ENCODE measurements at regions not wholly inside any gene's neighbourhood (a gene's known extent, or its start where the extent isn't known, plus 50 kb on each side); places are given as distances from the start of the nearest gene placed in this dataset.

GRCh38 chr5:124581738-124582560, 164.5 kb downstream of the ZNF608 start:
- no peak for DNase-seq

DNA sequence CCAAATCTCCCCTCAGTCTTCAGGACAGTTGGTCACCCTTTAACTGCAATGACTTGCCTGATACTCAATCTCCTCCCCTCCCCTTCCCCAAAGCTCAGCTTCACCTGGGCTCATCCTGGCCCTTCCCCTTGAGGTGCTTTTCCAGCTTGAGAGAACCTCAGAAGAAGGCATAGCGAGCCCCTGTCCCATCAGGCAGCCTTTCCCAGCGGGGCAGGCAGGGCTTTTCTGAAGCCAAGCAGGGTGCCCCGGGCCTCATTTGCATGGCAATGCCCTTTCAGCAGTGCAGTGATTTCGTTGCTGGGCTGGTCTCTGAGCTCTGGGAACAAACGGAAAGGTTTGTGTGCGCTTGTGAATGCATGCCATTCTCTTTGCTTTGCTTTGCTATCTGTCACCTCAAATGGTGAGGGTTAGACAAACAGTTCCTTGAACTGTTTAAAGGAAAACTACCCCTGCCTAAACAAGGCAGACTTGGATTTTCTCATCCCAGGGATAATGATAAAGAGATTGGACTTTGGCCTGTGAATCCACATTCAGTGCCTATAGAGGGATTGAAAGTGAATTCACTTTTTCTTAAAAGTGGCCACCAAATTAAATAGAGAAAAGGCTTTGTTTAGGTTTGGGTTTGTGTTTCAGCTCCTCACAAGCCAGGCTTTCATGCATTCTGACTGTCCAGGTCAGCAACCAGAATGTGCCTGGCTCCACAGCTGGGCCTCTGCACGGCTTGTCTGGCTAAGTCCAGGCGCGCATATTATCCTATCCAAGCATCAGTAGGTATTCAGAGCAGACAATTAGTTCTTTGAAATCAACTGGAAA, 165.3 kb downstream of the ZNF608 start:
- no peak for DNase-seq

DNA sequence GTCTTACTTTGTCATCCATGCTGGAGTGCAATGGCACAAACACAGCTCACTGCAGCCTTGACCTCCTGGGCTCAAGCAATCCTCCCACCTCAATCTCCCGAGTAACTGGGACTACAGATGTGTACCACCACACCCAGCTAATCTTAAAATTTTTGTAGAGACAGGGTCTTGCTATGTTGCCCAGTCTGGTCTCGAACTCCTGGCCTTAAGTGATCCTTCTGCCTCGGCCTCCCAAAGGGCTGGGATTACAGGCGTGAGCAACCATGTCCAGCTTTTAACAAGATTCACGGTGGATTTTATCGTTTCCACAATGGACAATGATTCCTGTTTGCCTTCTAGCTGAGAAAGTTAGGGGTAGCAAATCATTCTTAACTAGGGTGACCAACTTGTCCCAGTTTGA, 165.9 kb downstream of the ZNF608 start:
- no peak for DNase-seq

DNA sequence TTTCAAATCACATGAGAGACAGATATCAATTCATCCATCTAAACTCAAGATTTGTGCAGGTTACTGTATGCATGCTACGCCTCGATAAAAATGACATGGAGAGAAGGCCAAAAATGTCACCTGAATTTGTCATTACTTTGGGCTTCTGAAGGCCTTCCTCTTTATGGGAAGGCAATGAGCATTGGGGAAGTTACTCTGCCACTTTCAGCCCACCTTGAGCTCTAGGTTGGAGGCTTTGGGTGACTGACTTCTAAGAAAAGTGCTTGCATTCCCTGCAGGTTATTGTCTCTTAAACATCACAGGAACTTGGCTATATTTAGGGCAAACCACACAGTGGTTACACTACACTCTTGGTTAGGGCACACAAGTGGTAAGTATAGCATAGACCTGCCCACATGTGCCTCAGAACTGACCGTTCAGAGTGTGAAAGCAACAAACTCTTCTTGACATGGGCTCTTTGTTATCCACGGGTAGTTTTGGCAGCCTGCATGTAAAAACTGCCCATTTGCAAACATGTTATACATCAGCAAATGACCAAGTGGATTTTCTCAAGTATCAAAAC, 169.5 kb downstream of the ZNF608 start:
- DNase-seq: no peak

DNA sequence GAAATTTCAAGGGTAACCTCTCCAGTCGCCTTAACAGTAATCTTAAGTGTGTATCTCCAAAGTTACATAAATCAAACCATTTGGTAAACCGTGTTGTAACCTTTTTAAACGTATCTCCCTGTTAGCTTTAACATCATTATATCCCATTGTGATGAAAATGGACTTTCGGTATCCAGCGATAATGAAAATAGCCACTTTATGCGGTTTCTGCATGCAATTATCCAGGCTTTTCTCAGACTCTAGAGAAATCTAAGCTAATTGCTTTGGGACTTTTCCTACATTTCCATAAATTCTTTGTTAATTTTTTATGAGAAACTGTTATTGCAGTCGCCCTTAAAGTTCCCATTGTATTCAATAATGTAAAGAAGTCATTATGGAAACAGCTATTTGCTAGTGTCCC, 170.7 kb downstream of the ZNF608 start:
- no peak for DNase-seq

DNA sequence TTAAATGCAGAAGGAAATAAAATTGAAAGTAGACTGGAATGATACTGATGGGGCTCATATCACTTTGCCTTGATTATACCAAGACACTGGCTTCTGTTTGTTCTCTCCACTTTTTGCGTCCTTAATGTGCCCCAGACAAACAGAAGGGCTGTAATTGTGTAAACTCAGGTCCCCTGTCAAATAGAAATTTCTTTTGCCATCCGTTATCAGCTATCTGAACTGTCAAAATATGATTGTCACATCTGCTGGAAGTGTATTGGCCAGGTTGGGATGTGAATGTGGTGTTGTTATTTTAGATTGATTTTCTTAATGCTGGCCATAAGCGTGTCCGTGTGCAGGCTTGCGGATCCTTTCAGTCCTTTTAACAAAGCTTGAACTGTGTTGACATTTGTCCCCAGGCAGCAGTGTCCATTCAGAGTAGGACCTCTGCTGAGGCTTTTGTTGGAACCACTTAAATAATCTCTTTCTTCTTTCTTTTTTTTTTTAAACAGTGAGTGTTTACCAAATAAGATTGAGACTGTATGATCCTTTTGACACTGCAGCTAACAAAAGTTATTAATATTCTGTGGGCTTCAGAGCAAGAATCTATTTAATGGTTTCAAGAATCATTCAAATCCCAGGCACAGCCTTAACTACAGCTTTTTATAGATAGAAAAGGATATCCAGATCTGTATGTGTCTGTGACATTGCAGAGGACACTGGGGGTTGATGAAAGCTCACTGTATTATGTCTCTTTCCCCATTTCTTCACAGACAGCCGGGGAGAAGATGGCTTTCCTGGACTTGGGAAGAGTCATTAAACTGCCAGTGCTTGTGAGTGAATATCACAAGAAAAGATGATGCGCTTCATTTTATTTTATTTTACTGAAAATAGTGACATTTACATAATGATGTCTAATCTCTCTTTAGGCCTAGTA, 171.7 kb downstream of the ZNF608 start:
- no peak for DNase-seq

DNA sequence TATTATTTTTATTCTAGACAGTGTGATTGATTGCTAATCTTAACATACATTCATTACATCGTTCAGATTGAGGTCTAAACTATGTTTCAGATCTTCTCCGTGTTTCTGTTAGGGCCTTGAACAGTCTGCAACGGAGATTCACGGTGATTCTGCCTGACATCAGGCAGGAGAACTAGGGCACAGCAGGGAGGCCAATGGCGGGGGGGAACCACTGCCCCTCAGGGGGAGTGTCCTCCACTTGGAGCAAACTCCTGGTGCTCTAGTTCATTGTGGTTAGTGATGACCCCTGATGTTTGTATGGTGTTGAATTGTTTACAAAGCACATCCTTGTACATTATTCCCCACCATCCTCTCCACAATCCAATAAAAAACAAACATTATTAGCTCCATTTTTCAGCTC, 173.5 kb downstream of the ZNF608 start:
- DNase-seq: peak; percentile 54

- DNase-seq: peak; percentile 2
These were observed 176.0 kb downstream of the ZNF608 start for GRCh38 chr5:124570285-124571035.

- no peak for DNase-seq
These were observed 179.5 kb downstream of the ZNF608 start for GRCh38 chr5:124566875-124567450.

- DNase-seq: no peak
These were observed 185.0 kb downstream of the ZNF608 start for GRCh38 chr5:124561451-124561850.

- no peak for DNase-seq
These were observed 186.1 kb downstream of the ZNF608 start for GRCh38 chr5:124560370-124560769.

- no peak for DNase-seq
These were observed 188.7 kb downstream of the ZNF608 start for GRCh38 chr5:124557761-124558160.

- DNase-seq: no peak
These were observed 191.5 kb downstream of the ZNF608 start for GRCh38 chr5:124554746-124555578.

GRCh38 chr5:124553911-124554310, 192.5 kb downstream of the ZNF608 start:
- no peak for DNase-seq

GRCh38 chr5:124552526-124552925, 193.9 kb downstream of the ZNF608 start:
- no peak for DNase-seq

- no peak for DNase-seq
These were observed 194.5 kb downstream of the ZNF608 start for GRCh38 chr5:124551939-124552279.

GRCh38 chr5:124550731-124551130, 195.7 kb downstream of the ZNF608 start:
- DNase-seq: no peak

DNA sequence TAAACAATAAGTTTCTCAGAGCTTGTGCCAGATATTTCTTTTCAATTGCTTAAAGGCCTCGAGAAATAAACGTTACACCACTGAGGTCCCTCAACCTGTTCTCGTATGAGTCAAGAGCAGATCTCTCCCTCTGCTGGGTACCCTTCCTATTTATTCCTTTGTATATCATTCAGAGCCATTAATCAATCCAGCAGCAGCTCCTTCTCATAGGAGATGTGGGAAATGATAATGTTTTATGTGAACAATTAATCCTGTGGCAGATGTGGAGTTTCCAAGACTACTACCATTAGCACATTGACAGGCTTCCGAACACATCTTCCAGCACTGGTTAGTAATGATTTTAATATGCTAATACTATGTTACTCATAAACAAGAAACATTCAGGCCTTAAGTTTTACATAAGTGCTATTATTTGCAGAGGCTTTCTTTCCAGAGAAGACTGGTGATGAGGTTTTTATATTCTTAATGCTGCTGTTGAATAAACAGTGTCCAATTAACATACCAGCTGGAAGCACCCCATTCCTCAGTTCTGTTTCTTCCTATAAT, 196.5 kb downstream of the ZNF608 start:
- no peak for DNase-seq

- no peak for DNase-seq
These were observed 199.8 kb downstream of the ZNF608 start for GRCh38 chr5:124546643-124547042.

DNA sequence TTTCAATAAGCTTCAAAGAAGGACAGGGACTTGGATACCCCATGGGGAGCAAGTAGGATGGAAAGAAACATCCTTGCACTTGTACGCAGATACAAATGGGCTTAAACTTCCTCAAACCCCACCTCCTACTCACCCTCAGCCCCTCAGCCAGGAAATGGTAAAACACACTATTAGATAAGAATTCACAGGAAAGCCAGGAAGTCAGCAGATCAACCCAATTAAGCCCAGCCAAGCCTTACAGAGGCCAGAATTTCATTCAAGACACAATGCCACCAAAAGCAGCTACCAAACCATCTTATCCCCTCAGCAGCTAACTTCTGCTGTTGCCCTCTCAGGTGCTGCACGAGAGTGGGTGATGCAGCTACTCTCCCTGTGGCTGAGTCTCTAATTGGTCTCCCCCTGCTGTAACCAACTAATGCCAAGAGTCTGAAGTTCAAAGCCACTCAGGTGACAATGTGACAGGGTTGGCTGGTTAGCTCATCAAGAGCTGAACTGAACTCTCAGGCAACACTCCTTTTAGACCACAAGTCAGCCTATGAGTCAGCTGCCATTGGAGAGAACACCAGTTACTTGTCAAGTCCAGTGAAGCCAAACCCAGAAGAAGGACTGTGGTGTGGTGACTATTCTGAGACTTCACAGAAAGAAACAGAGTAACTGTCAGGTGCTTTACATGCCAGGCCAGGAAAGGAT, 201.9 kb downstream of the ZNF608 start:
- no peak for DNase-seq

All from NCI-H345 (cell line).